HCT116 (cell line): ENCODE measurements at regions not wholly inside any gene's neighbourhood (a gene's known extent, or its start where the extent isn't known, plus 50 kb on each side); places are given as distances from the start of the nearest gene placed in this dataset.

Source experiments
- ATAC-seq: fragments of 200-7000 bp; cut with Tn5 transposase; 2 replicates; pipeline ENCODE4 v1.9.1; 2020; ENCODE audit warnings: mild to moderate bottlenecking, moderate library complexity
- BruUV-seq: library from RNA; stranded (reverse); fragments of 400-500 nt; replicated peaks from 2 replicates; lab custom pipeline; 2021; lab: Mats Ljungman, UMichigan
- CTCF ChIA-PET: fragments of 300-600 bp; sonication (Branson Sonifier 250); formaldehyde crosslinking; loops from one replicate; lab custom pipeline; 2021; ENCODE audit warnings: antibody characterized with exemption; lab: Charles Lee
- POLR2A ChIA-PET: fragments of 300-600, 350-600 bp; sonication (Branson Sonifier 250); formaldehyde crosslinking; loops from one replicate; lab custom pipeline; 2021; ENCODE audit warnings: antibody characterized with exemption; lab: Charles Lee
- RAD21 ChIA-PET, 2 experiments: fragments of 300-600 bp; sonication (Branson Sonifier 250); formaldehyde crosslinking; loops; one replicate each; lab custom pipeline; 2023; ENCODE audit warnings: low total read pairs in 2 of 2; ENCODE audit not compliant: uncharacterized antibody in 2 of 2, unreplicated experiment in 2 of 2, low non-redundant PET in 1 of 2; lab: Charles Lee
- DNase-seq: peaks from one replicate; pipeline ENCODE4 v3.0.0-alpha.2; 2010; ENCODE audit warnings: low read depth, low spot score
- H2AFZ ChIP-seq: fragments of 200-600 bp; shearing (Covaris generic), sonication (generic); 2 replicates; pipeline ENCODE4 v1.6.1; 2017; ENCODE audit warnings: low read depth, mixed run types, mixed read lengths, antibody characterized with exemption, low read length; ENCODE audit not compliant: poor library complexity, severe bottlenecking
- H3K27ac ChIP-seq: 2 replicates; pipeline ENCODE4 v1.5.1; 2012; ENCODE audit warnings: low read depth, low read length
- H3K27me3 ChIP-seq: fragments of 200-600 bp; sonication (generic); 2 replicates; pipeline ENCODE4 v1.6.1; 2016; ENCODE audit warnings: mixed run types, low read length, mixed read lengths; ENCODE audit not compliant: insufficient read depth
- H3K36me3 ChIP-seq, 2 experiments: fragments of 200-500 bp in 1 of 2; fragments of 200-600 bp in 1 of 2; sonication (Bioruptor generic) in 1 of 2; sonication (generic) in 1 of 2; 2 replicates each; pipeline versions ENCODE4 v1.5.1 to v1.6.1; 2014 to 2016; ENCODE audit warnings: low read length in 2 of 2, inconsistent platforms in 1 of 2, mixed read lengths in 1 of 2, mixed run types in 1 of 2; ENCODE audit not compliant: insufficient read depth in 2 of 2, control insufficient read depth in 1 of 2
- H3K4me1 ChIP-seq, 2 experiments: fragments of 200-600 bp in 1 of 2; sonication (generic) in 1 of 2; 2 replicates each; pipeline versions ENCODE4 v1.5.1 to v1.6.1; 2012 to 2017; ENCODE audit warnings: low read length in 2 of 2, inconsistent platforms in 1 of 2, mild to moderate bottlenecking in 1 of 2, mixed read lengths in 1 of 2, mixed run types in 1 of 2, moderate library complexity in 1 of 2; ENCODE audit not compliant: insufficient read depth in 2 of 2, control insufficient read depth in 1 of 2
- H3K4me2 ChIP-seq: fragments of 200-600 bp; sonication (generic); 2 replicates; pipeline ENCODE4 v1.6.1; 2017; ENCODE audit warnings: mixed run types, low read length, mixed read lengths
- H3K4me3 ChIP-seq, 2 experiments: fragments of 200-600 bp in 1 of 2; sonication (generic) in 1 of 2; replicated peaks in 1 of 2; 2 replicates each; pipeline ENCODE4 v1.5.1; 2011 to 2016; ENCODE audit warnings: low read length in 2 of 2, control low read depth in 1 of 2, low read depth in 1 of 2, mild to moderate bottlenecking in 1 of 2, mixed read lengths in 1 of 2, mixed run types in 1 of 2
- H3K79me2 ChIP-seq: fragments of 200-600 bp; sonication (generic); 2 replicates; pipeline ENCODE4 v1.6.1; 2017; ENCODE audit warnings: mild to moderate bottlenecking, mixed run types, low read length, moderate library complexity, mixed read lengths; ENCODE audit not compliant: insufficient read depth
- H3K9ac ChIP-seq: fragments of 200-600 bp; sonication (generic); 2 replicates; pipeline ENCODE4 v1.6.1; 2016; ENCODE audit warnings: low read length, mixed read lengths
- H3K9me2 ChIP-seq: fragments of 200-600 bp; sonication (generic), shearing (Covaris generic); 2 replicates; pipeline ENCODE4 v1.6.1; 2017; ENCODE audit warnings: mixed run types, mild to moderate bottlenecking, moderate library complexity; ENCODE audit not compliant: insufficient read depth
- H3K9me3 ChIP-seq, 2 experiments: fragments of 200-500 bp in 1 of 2; fragments of 200-600 bp in 1 of 2; sonication (Bioruptor generic) in 1 of 2; sonication (generic) in 1 of 2; 2 replicates each; pipeline ENCODE4 v1.6.1; 2014 to 2017; ENCODE audit warnings: low read length in 2 of 2, mixed read lengths in 2 of 2, inconsistent platforms in 1 of 2, low read depth in 1 of 2, mild to moderate bottlenecking in 1 of 2, mixed run types in 1 of 2, moderate library complexity in 1 of 2; ENCODE audit not compliant: control insufficient read depth in 1 of 2, insufficient read depth in 1 of 2
- H4K20me1 ChIP-seq: fragments of 200-600 bp; sonication (generic), shearing (Covaris generic); 2 replicates; pipeline ENCODE4 v1.6.1; 2017; ENCODE audit warnings: mixed run types, mild to moderate bottlenecking, moderate library complexity; ENCODE audit not compliant: insufficient read depth
- CTCF ChIP-seq, 3 experiments: fragments of 200-600 bp in 1 of 3; sonication (generic) in 1 of 3; IDR thresholded peaks in 2 of 3; conservative IDR thresholded peaks in 1 of 3; 2 replicates each; pipeline ENCODE4 v1.5.1; 2012 to 2017; ENCODE audit warnings: low read depth in 2 of 3, low read length in 2 of 3, antibody characterized with exemption in 1 of 3, borderline replicate concordance in 1 of 3, control low read depth in 1 of 3, mild to moderate bottlenecking in 1 of 3, mixed read lengths in 1 of 3, mixed run types in 1 of 3, moderate library complexity in 1 of 3; ENCODE audit not compliant: insufficient read depth in 1 of 3
- EGR1 ChIP-seq: IDR thresholded peaks from 2 replicates; pipeline ENCODE4 v1.6.1; 2012; ENCODE audit warnings: low read depth
- FOSL1 ChIP-seq: IDR thresholded peaks from 2 replicates; pipeline ENCODE4 v1.6.1; 2012; ENCODE audit warnings: low read depth
- JUND ChIP-seq: IDR thresholded peaks from 2 replicates; pipeline ENCODE4 v1.6.1; 2012
- RAD21 ChIP-seq: IDR thresholded peaks from 2 replicates; pipeline ENCODE4 v1.6.1; 2012; ENCODE audit warnings: low read depth, mild to moderate bottlenecking
- REST ChIP-seq: IDR thresholded peaks from 2 replicates; pipeline ENCODE4 v1.6.1; 2012; ENCODE audit warnings: low read depth
- SIN3A ChIP-seq: IDR thresholded peaks from 2 replicates; pipeline ENCODE4 v1.6.1; 2012; ENCODE audit warnings: low read depth
- SRF ChIP-seq: IDR thresholded peaks from 2 replicates; pipeline ENCODE4 v1.6.1; 2012; ENCODE audit warnings: low read depth
- ZBTB33 ChIP-seq: IDR thresholded peaks from 2 replicates; pipeline ENCODE4 v1.6.1; 2011; ENCODE audit warnings: mild to moderate bottlenecking, low read length, moderate library complexity; ENCODE audit not compliant: insufficient replicate concordance; ENCODE audit errors: extremely low read depth
- intact Hi-C: fragments of 100-400 bp; cut with micrococcal nuclease; formaldehyde crosslinking; loops from 2 replicates; pipeline ENCODE4 v1.10.0; 2022

- Histone ChIP-seq H3K9me2 (no peaks in the 10 kb centered on the region), H3K27me3 (no peaks in the 10 kb centered on the region), H4K20me1 (peaks cover 4% of the 10 kb centered on the region; the same call in 1 of the 2 replicates), H3K27ac (no peak overlapping the region), H3K79me2 (no peaks in the 10 kb centered on the region; the same call in 1 of the 2 replicates), H3K9me3 (no peaks in the 10 kb centered on the region), H2AFZ (no peak overlapping the region), H3K9ac (no peak overlapping the region), H3K4me2 (no peak overlapping the region), H3K4me1 (no peaks in the 10 kb centered on the region), H3K4me3 (no peak overlapping the region), H3K36me3 (peaks cover 0 to 23% of the 10 kb centered on the region in 2 experiments; a peak in 1 of 4 replicates)
- ATAC-seq (no peak), DNase-seq (no peak)
- intact Hi-C loops = no loop called here
- no peak for TF ChIP-seq RAD21
- TF ChIP-seq SRF = no peak
- no peak for TF ChIP-seq EGR1
- no peak for TF ChIP-seq ZBTB33
- no peak for TF ChIP-seq REST
- TF ChIP-seq CTCF (IDR thresholded peaks at IDR 0.05 in 2 of 3, conservative IDR thresholded peaks at IDR 0.05 in 1 of 3; ENCODE audit: borderline replicate concordance in 1 of 3, insufficient read depth in 1 of 3, low read depth in 2 of 3, low read length in 2 of 3) = no peak
- TF ChIP-seq JUND = no peak
- no peak for TF ChIP-seq FOSL1
- no peak for TF ChIP-seq SIN3A
- ChIA-PET CTCF (interaction anchor here (0.6 kb wide), 1 partner anchor 10 kb away, joined by 3 read pairs; no protein-coding TSS in a partner anchor), RAD21 (no interaction called here), POLR2A (interaction anchor here (0.6 kb wide), 1 partner anchor 484 kb away, joined by 3 read pairs; no protein-coding TSS in a partner anchor)
- BruUV-seq = no TSS peak
Measured at GRCh38 chr2:219861307-219861706, 233.9 kb downstream of the SLC4A3 start.
